Ovary (tissue), 7 donors: ENCODE measurements at regions not wholly inside any gene's neighbourhood (a gene's known extent, or its start where the extent isn't known, plus 50 kb on each side); places are given as distances from the start of the nearest gene placed in this dataset.

Experiments
- DNase-seq, 5 donors: peaks; one replicate each; pipeline ENCODE4 v3.0.0-alpha.2; 2019 to 2020
- H3K27ac ChIP-seq, 2 donors: fragments of 200-600 bp; one replicate each; pipeline versions ENCODE4 v1.5.1 to v1.8.0; 2019 to 2022
- H3K27me3 ChIP-seq: fragments of 200-600 bp; one replicate; pipeline ENCODE4 v1.8.0; 2022
- H3K36me3 ChIP-seq: fragments of 200-600 bp; sonication (generic); one replicate; pipeline ENCODE4 v1.5.1; 2019
- H3K4me1 ChIP-seq: one replicate; pipeline ENCODE4 v1.8.1; 2013; ENCODE audit warnings: mild to moderate bottlenecking, moderate library complexity; ENCODE audit not compliant: insufficient read depth
- H3K4me3 ChIP-seq: fragments of 200-600 bp; sonication (generic); one replicate; pipeline ENCODE4 v1.5.1; 2017
- H3K9me3 ChIP-seq, 2 donors: fragments of 200-600 bp in 1 of 2; sonication (generic) in 1 of 2; one replicate each; pipeline versions ENCODE4 v1.5.1 to v1.8.1; 2013 to 2019; ENCODE audit warnings: mild to moderate bottlenecking in 1 of 2, moderate library complexity in 1 of 2
- EP300 ChIP-seq: sonication (generic); formaldehyde crosslinking; IDR thresholded peaks from one replicate; pipeline ENCODE4 v1.6.1; 2017; ENCODE audit warnings: antibody characterized with exemption
- POLR2A ChIP-seq: fragments of 450-650 bp; IDR thresholded peaks from one replicate; pipeline ENCODE4 v1.6.1; 2017; ENCODE audit warnings: antibody characterized with exemption, mild to moderate bottlenecking, moderate library complexity
- WGBS, 3 donors: extraction: QIAGEN DNeasy Blood & Tissue Kit in 1 of 3; methylation state at CpG; one replicate each; pipeline versions ENCODE4 v1.1.5 to v1.1.7; 2013 to 2017; 5-methylcytosine and 5-hydroxymethylcytosine counted together
- intact Hi-C, 4 donors: fragments of 100-400 bp; cut with DNase I; formaldehyde crosslinking; loops; one replicate each; pipeline versions ENCODE4 v1.11.0 to v1.15.1; 2022 to 2023
- TF ChIP-seq, protein P1 (sequence below), 3 donors: fragments of 450-650 bp in 2 of 3; fragments of 200-600 bp in 1 of 3; IDR thresholded peaks; one replicate each; pipeline versions ENCODE4 v1.5.1 to v1.8.0; 2016 to 2022; ENCODE audit warnings: antibody characterized with exemption in 3 of 3, mild to moderate bottlenecking in 1 of 3
- donor health status: DM: no; HTN: no; CAD: no; lungs with moderate emphysema.
- donor health status: DM: no; HTN: no; CAD: no.
- donor health status: Bipolar disorder and iron deficiency.
- donor health status: DM: no; HTN: no; CAD: no.
- donor health status: DM: yes; HTN: yes; CAD: no.

- Histone ChIP-seq H3K36me3 (no peaks in the 10 kb centered on the region), H3K4me3 (no peak overlapping the region), H3K9me3 (no peaks in the 10 kb centered on the region), H3K4me1 (peaks cover 3% of the 10 kb centered on the region), H3K27me3 (no peaks in the 10 kb centered on the region), H3K27ac (no peak overlapping the region)
- intact Hi-C loops, result no loop called here
- no peak for DNase-seq
- WGBS, 3 donors, result 92 to 97% (median 97%) methylated on average over 1 of the region's 1 CpG
- TF ChIP-seq, protein P1, sequence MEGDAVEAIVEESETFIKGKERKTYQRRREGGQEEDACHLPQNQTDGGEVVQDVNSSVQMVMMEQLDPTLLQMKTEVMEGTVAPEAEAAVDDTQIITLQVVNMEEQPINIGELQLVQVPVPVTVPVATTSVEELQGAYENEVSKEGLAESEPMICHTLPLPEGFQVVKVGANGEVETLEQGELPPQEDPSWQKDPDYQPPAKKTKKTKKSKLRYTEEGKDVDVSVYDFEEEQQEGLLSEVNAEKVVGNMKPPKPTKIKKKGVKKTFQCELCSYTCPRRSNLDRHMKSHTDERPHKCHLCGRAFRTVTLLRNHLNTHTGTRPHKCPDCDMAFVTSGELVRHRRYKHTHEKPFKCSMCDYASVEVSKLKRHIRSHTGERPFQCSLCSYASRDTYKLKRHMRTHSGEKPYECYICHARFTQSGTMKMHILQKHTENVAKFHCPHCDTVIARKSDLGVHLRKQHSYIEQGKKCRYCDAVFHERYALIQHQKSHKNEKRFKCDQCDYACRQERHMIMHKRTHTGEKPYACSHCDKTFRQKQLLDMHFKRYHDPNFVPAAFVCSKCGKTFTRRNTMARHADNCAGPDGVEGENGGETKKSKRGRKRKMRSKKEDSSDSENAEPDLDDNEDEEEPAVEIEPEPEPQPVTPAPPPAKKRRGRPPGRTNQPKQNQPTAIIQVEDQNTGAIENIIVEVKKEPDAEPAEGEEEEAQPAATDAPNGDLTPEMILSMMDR (IDR thresholded peaks at IDR 0.05), result no peak
- TF ChIP-seq POLR2A (no peak), EP300 (no peak)
Measured at GRCh38 chr4:140244328-140244727, 90.3 kb upstream of the MAML3 start.

GRCh38 chr4:140243278-140243753 is 89.3 kb upstream of the MAML3 start:
- Histone ChIP-seq H3K27ac (no peak overlapping the region), H3K36me3 (no peaks in the 10 kb centered on the region), H3K4me3 (no peak overlapping the region), H3K27me3 (no peaks in the 10 kb centered on the region), H3K4me1 (peaks cover 3% of the 10 kb centered on the region), H3K9me3 (no peaks in the 10 kb centered on the region)
- TF ChIP-seq EP300 (no peak), POLR2A (no peak)
- no peak for DNase-seq
- 49 to 68% (median 65%) methylated on average over 7 of the region's 7 CpGs for WGBS, 3 donors
- intact Hi-C loops, result no loop called here

- Histone ChIP-seq H3K9me3 (no peaks in the 10 kb centered on the region), H3K27ac (no peak overlapping the region), H3K4me3 (no peak overlapping the region), H3K36me3 (no peaks in the 10 kb centered on the region), H3K27me3 (no peaks in the 10 kb centered on the region), H3K4me1 (peaks cover 6% of the 10 kb centered on the region)
- intact Hi-C loops, result no loop called here
- no peak for DNase-seq
- WGBS, 3 donors, result 63 to 78% (median 78%) methylated on average over 8 of the region's 8 CpGs
- TF ChIP-seq EP300, result no peak
- TF ChIP-seq POLR2A, result no peak
- TF ChIP-seq, protein P1 (IDR thresholded peaks at IDR 0.05), result no peak
Measured at GRCh38 chr4:140242357-140243277, 88.6 kb upstream of the MAML3 start.

- no peak for TF ChIP-seq POLR2A
- TF ChIP-seq, protein P1 (IDR thresholded peaks at IDR 0.05), result no peak
- no peak for TF ChIP-seq EP300
- Histone ChIP-seq H3K9me3 (no peaks in the 10 kb centered on the region), H3K27ac (no peak overlapping the region), H3K4me1 (peaks cover 7% of the 10 kb centered on the region), H3K27me3 (no peaks in the 10 kb centered on the region), H3K4me3 (no peak overlapping the region), H3K36me3 (no peaks in the 10 kb centered on the region)
- intact Hi-C loops, result no loop called here
- 82 to 91% (median 88%) methylated on average over 6 of the region's 6 CpGs for WGBS, 3 donors
- DNase-seq, result no peak
Measured at GRCh38 chr4:140240237-140240636, 86.3 kb upstream of the MAML3 start.

- intact Hi-C loops, result loop anchor here in 2 of 4 donors (5.0 kb wide), 1 partner anchor 87 kb away; the partner anchor contains the start of gene MAML3 (in 2 of the 2)
- H3K4me1 ChIP-seq, result peaks cover 7% of the 10 kb centered on the region
- DNase-seq, result no peak
- no peak overlapping the region for H3K4me3 ChIP-seq
- no peaks in the 10 kb centered on the region for H3K9me3 ChIP-seq
- H3K27me3 ChIP-seq, result no peaks in the 10 kb centered on the region
- no peak overlapping the region for H3K27ac ChIP-seq
- H3K36me3 ChIP-seq, result no peaks in the 10 kb centered on the region
- TF ChIP-seq POLR2A, result no peak
- TF ChIP-seq, protein P1 (IDR thresholded peaks at IDR 0.05), result no peak
- no peak for TF ChIP-seq EP300
- WGBS, 3 donors, result 86 to 92% (median 88%) methylated on average over 7 of the region's 7 CpGs
Measured at GRCh38 chr4:140239311-140239710, 85.3 kb upstream of the MAML3 start.
